ENCODE measurements at regions not wholly inside any gene's neighbourhood (a gene's known extent, or its start where the extent isn't known, plus 50 kb on each side); places are given as distances from the start of the nearest gene placed in this dataset.

GRCh38 chr6:165877192-165877591 lies 214.2 kb upstream of the PDE10A start:
- no peak for TF ChIP-seq POLR2A (IDR thresholded peaks at IDR 0.05)
- TF ChIP-seq CTCF (IDR thresholded peaks at IDR 0.05 in 4 of 5, conservative IDR thresholded peaks at IDR 0.05 in 1 of 5) = no peak

Data from gastrocnemius medialis (tissue), 4 donors.